Heart left ventricle (tissue), 13 donors: ENCODE measurements at regions not wholly inside any gene's neighbourhood (a gene's known extent, or its start where the extent isn't known, plus 50 kb on each side); places are given as distances from the start of the nearest gene placed in this dataset.

ENCODE experiments used
- POLR2A ChIP-seq, 2 donors: fragments of 450-650 bp; IDR thresholded peaks; one replicate each; pipeline ENCODE4 v1.6.1; 2017; ENCODE audit warnings: antibody characterized with exemption in 2 of 2, mild to moderate bottlenecking in 2 of 2, moderate library complexity in 2 of 2
- TF ChIP-seq, protein P1 (sequence below), 12 donors: fragments of 200-600 bp; sonication (generic) in 4 of 12; IDR thresholded peaks; one replicate each; pipeline versions ENCODE4 v1.5.0 to v1.8.0; 2018 to 2022; ENCODE audit warnings: antibody characterized with exemption in 12 of 12, mild to moderate bottlenecking in 5 of 12
- donor health status: ischemic (EF 13 %, LVEDD 7.1; RV severe dilation, severe dysfunction).
- donor health status: DM: no; HTN: yes; CAD: no.
- donor health status: DM: no; HTN: no; CAD: no.
- donor health status: ischemic (EF 25% LVEDD 6.9; RV normal size, moderate dysfunction).
- donor health status: ischemic (EF 25% LVEDD 5.7; RV mildly dilated, moderate dysfunction).
- donor health status: ischemic (EF 35%, LVEDD 5.7; RV mildly dilated, moderate dysfunction).
- donor health status: nonischemic (EF 11% LVEDD 7.7; RV severe dilation, severe dysfunction).
- donor health status: DM: yes; HTN: yes; CAD: no.
- donor health status: PGD.
- donor health status: ischemic (EF 29% LVEDD 5.4; RV normal size, mild dysfunction).
- donor health status: nonischemic (EF 23%, LVEDD 6.1; RV moderate dilation, normal function).

DNA sequence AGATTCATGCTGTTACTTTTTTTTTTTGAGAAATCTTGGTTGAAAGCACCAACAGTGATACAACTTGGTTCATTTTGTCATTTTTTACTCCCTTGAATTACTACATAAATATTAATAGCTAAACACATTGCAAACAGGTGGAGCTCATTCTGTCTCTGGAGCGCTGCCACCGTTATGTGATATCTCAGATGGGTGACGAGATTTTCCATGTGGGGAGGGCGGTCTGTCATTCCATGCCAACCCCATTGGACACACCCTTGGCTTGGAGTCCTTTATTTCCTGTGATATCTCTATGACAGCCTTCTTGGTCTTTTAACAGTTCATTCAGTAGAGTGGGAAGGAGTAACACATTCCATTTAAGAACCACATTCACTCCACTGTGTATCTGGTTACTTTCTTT, 794.8 kb downstream of the SATB2 start:
- TF ChIP-seq, protein P1, sequence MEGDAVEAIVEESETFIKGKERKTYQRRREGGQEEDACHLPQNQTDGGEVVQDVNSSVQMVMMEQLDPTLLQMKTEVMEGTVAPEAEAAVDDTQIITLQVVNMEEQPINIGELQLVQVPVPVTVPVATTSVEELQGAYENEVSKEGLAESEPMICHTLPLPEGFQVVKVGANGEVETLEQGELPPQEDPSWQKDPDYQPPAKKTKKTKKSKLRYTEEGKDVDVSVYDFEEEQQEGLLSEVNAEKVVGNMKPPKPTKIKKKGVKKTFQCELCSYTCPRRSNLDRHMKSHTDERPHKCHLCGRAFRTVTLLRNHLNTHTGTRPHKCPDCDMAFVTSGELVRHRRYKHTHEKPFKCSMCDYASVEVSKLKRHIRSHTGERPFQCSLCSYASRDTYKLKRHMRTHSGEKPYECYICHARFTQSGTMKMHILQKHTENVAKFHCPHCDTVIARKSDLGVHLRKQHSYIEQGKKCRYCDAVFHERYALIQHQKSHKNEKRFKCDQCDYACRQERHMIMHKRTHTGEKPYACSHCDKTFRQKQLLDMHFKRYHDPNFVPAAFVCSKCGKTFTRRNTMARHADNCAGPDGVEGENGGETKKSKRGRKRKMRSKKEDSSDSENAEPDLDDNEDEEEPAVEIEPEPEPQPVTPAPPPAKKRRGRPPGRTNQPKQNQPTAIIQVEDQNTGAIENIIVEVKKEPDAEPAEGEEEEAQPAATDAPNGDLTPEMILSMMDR (IDR thresholded peaks at IDR 0.05), result no peak
- TF ChIP-seq POLR2A (IDR thresholded peaks at IDR 0.05), result no peak
